GM19372 (cell line): ENCODE measurements at regions not wholly inside any gene's neighbourhood (a gene's known extent, or its start where the extent isn't known, plus 50 kb on each side); places are given as distances from the start of the nearest gene placed in this dataset.
A peak's percentile ranks its signal among the peaks of the same experiment; 100 is the strongest.
"Not testable (repeated sequence)": the region's sequence is repeated elsewhere in the genome, so short reads cannot be mapped to it uniquely, and the experiment has no call there.

Experiments
- ATAC-seq: cut with Tn5 transposase; IDR thresholded peaks from one replicate; pipeline ENCODE4 v1.9.1; 2021; ENCODE audit warnings: mild to moderate bottlenecking, low read depth, moderate library complexity; ENCODE audit not compliant: unreplicated experiment

GRCh38 chr5:17398866-17399835 lies 98.9 kb upstream of the TAF11L2 start:
- no peak for ATAC-seq

- no peak for ATAC-seq
Observed at GRCh38 chr5:17399931-17400330, 98.1 kb upstream of the TAF11L2 start.

- ATAC-seq, result no peak
Observed at GRCh38 chr5:17400724-17401469, 97.1 kb upstream of the TAF11L2 start.

GRCh38 chr5:17401470-17402288 lies 96.4 kb upstream of the TAF11L2 start:
- ATAC-seq, result no peak

GRCh38 chr5:17402289-17403121 lies 95.5 kb upstream of the TAF11L2 start:
- ATAC-seq, result no peak

GRCh38 chr5:17403695-17404490 lies 94.1 kb upstream of the TAF11L2 start:
- no peak for ATAC-seq

- no peak for ATAC-seq
Observed at GRCh38 chr5:17405976-17406375, 92.1 kb upstream of the TAF11L2 start.

- ATAC-seq, result no peak
Observed at GRCh38 chr5:17406423-17406838, 91.6 kb upstream of the TAF11L2 start.

GRCh38 chr5:17411436-17412402 lies 86.3 kb upstream of the TAF11L2 start:
- no peak for ATAC-seq

GRCh38 chr5:17412760-17413671 lies 85.0 kb upstream of the TAF11L2 start:
- ATAC-seq, result peak; percentile 64

GRCh38 chr5:17413691-17414090 lies 84.3 kb upstream of the TAF11L2 start:
- no peak for ATAC-seq

- no peak for ATAC-seq
Observed at GRCh38 chr5:17415321-17415758, 82.7 kb upstream of the TAF11L2 start.

- not testable (repeated sequence) for ATAC-seq
Observed at GRCh38 chr5:17416374-17416773, 81.7 kb upstream of the TAF11L2 start.

GRCh38 chr5:17424674-17425073 lies 73.4 kb upstream of the TAF11L2 start:
- no peak for ATAC-seq

GRCh38 chr5:17425385-17426070 lies 72.5 kb upstream of the TAF11L2 start:
- ATAC-seq, result no peak

GRCh38 chr5:17426104-17426749 lies 71.8 kb upstream of the TAF11L2 start:
- ATAC-seq, result peak; percentile 84
